Nephron progenitor cell (in vitro differentiated cells): ENCODE measurements at regions not wholly inside any gene's neighbourhood (a gene's known extent, or its start where the extent isn't known, plus 50 kb on each side); places are given as distances from the start of the nearest gene placed in this dataset.

Experiments used
- DNase-seq: peaks from one replicate; pipeline ENCODE4 v3.0.0; 2021
- H3K27ac Mint-ChIP-seq: 2 replicates; pipeline ENCODE4 v1.8.0; 2021; ENCODE audit warnings: mild to moderate bottlenecking, moderate library complexity, mixed read lengths
- H3K27me3 Mint-ChIP-seq: 2 replicates; pipeline ENCODE4 v1.8.0; 2021; ENCODE audit warnings: mild to moderate bottlenecking, low read depth, mixed read lengths; ENCODE audit not compliant: poor library complexity
- H3K36me3 Mint-ChIP-seq: 2 replicates; pipeline ENCODE4 v1.8.0; 2021; ENCODE audit warnings: low read depth, mixed read lengths
- H3K4me1 Mint-ChIP-seq: 2 replicates; pipeline ENCODE4 v1.8.0; 2021; ENCODE audit warnings: mixed read lengths
- H3K4me3 Mint-ChIP-seq: 2 replicates; pipeline ENCODE4 v1.8.0; 2021; ENCODE audit warnings: mild to moderate bottlenecking, moderate library complexity, mixed read lengths
- H3K9me3 Mint-ChIP-seq: 2 replicates; pipeline ENCODE4 v1.8.0; 2021; ENCODE audit warnings: mild to moderate bottlenecking, moderate library complexity, mixed read lengths
- TF ChIP-seq, protein P1 (sequence below): fragments of 200-600 bp; sonication (generic); IDR thresholded peaks from 2 replicates; pipeline ENCODE4 v1.5.0; 2021; ENCODE audit warnings: antibody characterized with exemption

GRCh38 chr1:38612951-38613350 is 246.6 kb downstream of the RRAGC start:
- peaks cover 8% of the 10 kb centered on the region for H3K9me3 Mint-ChIP-seq
- no peak overlapping the region for H3K4me3 Mint-ChIP-seq
- H3K27me3 Mint-ChIP-seq = peaks cover 7% of the 10 kb centered on the region
- peaks cover 92% of the 10 kb centered on the region for H3K4me1 Mint-ChIP-seq
- DNase-seq = no peak
- H3K36me3 Mint-ChIP-seq = no peaks in the 10 kb centered on the region
- no peak overlapping the region for H3K27ac Mint-ChIP-seq
- TF ChIP-seq, protein P1, sequence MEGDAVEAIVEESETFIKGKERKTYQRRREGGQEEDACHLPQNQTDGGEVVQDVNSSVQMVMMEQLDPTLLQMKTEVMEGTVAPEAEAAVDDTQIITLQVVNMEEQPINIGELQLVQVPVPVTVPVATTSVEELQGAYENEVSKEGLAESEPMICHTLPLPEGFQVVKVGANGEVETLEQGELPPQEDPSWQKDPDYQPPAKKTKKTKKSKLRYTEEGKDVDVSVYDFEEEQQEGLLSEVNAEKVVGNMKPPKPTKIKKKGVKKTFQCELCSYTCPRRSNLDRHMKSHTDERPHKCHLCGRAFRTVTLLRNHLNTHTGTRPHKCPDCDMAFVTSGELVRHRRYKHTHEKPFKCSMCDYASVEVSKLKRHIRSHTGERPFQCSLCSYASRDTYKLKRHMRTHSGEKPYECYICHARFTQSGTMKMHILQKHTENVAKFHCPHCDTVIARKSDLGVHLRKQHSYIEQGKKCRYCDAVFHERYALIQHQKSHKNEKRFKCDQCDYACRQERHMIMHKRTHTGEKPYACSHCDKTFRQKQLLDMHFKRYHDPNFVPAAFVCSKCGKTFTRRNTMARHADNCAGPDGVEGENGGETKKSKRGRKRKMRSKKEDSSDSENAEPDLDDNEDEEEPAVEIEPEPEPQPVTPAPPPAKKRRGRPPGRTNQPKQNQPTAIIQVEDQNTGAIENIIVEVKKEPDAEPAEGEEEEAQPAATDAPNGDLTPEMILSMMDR = no peak

DNA sequence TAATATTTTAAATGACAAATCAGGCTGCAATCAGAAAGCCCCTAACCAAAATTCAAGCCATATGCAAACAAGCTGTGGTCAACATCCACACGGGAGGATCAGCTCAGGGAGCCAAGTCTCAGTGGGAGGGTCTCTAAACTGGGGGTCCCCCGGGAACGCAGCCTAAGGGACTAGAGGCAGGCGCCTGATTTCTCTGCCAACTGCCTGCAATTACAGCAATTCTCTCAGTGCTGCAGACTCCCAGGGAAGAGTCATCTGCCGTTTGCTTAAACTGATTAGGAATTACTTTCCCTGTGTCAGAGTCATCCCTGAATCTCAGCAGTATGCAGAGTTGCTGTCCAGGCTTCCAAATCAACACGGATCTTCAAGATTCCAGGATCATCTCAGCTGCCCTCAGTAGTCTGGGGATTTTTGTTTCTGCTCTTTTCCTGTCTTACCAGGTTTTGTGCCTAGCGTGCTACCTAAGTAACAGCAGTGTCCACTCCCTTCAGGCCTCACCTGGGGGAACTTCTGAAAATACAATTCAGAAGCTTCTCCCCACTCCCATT is 247.8 kb downstream of the RRAGC start:
- no peak overlapping the region for H3K27ac Mint-ChIP-seq
- H3K4me1 Mint-ChIP-seq = peaks cover 83% of the 10 kb centered on the region
- TF ChIP-seq, protein P1 = no peak

DNA sequence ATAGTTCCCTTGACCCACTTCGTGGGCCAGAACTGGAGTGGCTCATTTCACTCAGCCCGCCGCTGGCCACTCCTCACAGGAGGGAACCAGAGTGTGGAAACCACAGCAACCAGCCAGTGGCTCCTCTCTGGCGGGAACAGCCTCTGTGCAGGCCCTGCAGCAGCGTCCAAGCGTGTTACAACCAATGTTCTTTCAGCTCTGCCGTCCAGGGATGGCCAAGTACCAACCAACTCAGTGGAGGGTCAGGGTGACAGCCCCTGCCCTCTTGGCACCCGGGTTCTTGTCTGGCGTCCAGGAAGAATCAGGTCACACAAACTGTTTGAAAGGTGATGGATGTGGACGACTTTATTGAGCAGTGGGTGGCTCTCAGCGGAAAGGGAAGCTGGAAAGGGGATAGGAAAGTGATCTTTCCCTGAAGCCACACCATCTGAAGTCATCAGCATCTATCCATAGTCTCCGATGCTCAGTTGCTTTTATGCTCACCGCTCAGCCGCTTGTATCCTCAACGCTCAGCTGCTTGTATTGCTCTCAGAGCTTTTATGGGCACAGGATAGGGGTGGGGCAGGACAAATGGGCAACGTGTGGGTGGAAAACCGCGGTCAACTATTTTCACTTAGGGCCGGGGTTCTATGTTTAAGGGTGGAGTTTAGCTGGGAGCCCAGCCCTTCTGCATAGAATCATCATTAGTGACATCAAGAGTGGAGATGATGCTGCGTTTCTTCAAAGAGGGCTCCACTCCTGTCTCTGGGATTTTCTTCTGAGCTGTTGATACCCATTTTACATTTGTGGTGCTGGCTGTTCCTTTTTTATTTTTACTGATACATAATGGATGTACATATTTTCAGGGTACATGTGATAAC is 250.2 kb downstream of the RRAGC start:
- DNase-seq = no peak
- Mint-ChIP-seq H3K4me3 (no peak overlapping the region), H3K27ac (no peak overlapping the region), H3K27me3 (peaks cover 24% of the 10 kb centered on the region), H3K4me1 (peaks cover 66% of the 10 kb centered on the region), H3K9me3 (peaks cover 8% of the 10 kb centered on the region), H3K36me3 (no peaks in the 10 kb centered on the region)
- TF ChIP-seq, protein P1 = no peak

More for the DNA sequence above, 247.8 kb downstream of the RRAGC start:
- no peaks in the 10 kb centered on the region for H3K36me3 Mint-ChIP-seq
- H3K9me3 Mint-ChIP-seq = peaks cover 8% of the 10 kb centered on the region
- peaks cover 9% of the 10 kb centered on the region for H3K27me3 Mint-ChIP-seq
- peak overlapping the region; percentile 24 for H3K4me3 Mint-ChIP-seq
- DNase-seq = no peak

GRCh38 chr1:38608202-38608864 is 251.2 kb downstream of the RRAGC start:
- Mint-ChIP-seq H3K27ac (no peak overlapping the region), H3K4me1 (peaks cover 60% of the 10 kb centered on the region), H3K4me3 (no peak overlapping the region), H3K27me3 (peaks cover 30% of the 10 kb centered on the region), H3K36me3 (no peaks in the 10 kb centered on the region), H3K9me3 (peaks cover 8% of the 10 kb centered on the region)
- DNase-seq = peak; percentile 87
- TF ChIP-seq, protein P1 = peak; percentile 69

DNA sequence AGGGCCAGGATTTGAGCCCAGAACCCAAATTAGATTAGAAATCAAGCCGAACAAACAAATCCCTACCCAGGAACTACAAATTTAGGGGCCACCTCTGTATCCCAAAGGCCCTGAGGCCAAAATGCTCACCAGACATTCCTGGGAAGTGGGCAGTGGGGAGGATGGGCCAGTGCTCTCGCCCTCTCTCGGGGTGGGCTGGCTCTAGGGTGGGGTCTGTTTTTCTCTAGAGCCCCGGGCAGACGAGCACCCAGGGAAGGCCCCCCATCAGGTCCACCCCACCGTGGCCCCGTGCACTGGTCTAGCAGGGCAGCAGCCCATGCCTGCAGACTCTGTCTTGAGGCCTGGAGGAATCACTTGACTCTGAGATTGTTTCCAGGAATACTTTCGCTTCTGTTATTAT is 252.0 kb downstream of the RRAGC start:
- Mint-ChIP-seq H3K9me3 (peaks cover 8% of the 10 kb centered on the region), H3K27ac (no peak overlapping the region), H3K4me1 (peaks cover 61% of the 10 kb centered on the region), H3K4me3 (no peak overlapping the region), H3K27me3 (peaks cover 26% of the 10 kb centered on the region), H3K36me3 (no peaks in the 10 kb centered on the region)
- no peak for DNase-seq
- TF ChIP-seq, protein P1 = no peak
